ENCODE measurements at regions not wholly inside any gene's neighbourhood (a gene's known extent, or its start where the extent isn't known, plus 50 kb on each side); places are given as distances from the start of the nearest gene placed in this dataset.
A peak's percentile ranks its signal among the peaks of the same experiment; 100 is the strongest.

GRCh38 chr4:35757836-35758235 lies 486.5 kb downstream of the ARAP2 start:
- no peak for DNase-seq

DNA sequence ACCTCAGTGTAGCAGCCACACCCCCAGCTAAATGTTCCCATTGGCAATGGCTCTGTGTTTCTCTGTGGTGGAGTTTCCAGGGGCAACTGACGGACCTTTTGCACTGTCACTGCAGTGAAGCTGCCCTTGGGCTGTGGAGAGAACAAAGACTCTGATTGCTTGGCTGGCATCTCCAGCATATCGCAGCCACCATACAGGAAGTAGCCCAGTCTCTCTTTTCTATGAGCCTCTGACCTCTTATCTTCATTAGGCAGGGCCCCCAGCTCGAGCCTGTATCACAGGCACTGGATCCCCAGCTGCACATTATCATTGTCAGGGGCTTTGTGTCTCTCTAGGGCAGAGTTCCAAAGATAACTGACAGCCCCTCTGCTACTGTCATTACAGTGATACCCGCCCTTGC lies 483.5 kb downstream of the ARAP2 start:
- no peak for DNase-seq

DNA sequence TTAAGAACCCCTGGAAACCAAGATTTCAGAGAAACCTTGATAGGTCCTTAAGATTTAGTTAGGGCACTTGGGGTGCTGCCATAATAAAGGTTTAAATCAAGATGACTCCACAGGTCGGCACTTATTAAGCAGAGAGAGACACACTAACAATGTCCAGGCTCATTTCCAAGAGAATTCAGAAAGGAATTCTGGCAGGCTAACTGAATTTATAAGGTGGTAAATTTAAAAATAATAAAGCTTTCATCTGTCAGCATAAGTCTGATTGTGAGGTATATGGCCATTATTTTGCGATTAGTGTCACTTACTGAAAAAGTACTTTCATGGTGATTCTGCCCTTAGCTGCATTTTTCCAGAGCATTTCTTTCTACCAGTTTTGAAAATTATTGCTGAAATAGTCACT lies 472.7 kb downstream of the ARAP2 start:
- no peak for DNase-seq

GRCh38 chr4:35772291-35772690 lies 472.0 kb downstream of the ARAP2 start:
- DNase-seq: no peak

GRCh38 chr4:35789899-35790574 lies 454.3 kb downstream of the ARAP2 start:
- DNase-seq: no peak

- DNase-seq: peak; percentile 19
Observed at GRCh38 chr4:35793045-35793722, 451.1 kb downstream of the ARAP2 start.

- DNase-seq: no peak
Observed at GRCh38 chr4:35793766-35794165, 450.5 kb downstream of the ARAP2 start.

- no peak for DNase-seq
Observed at GRCh38 chr4:35800669-35801068, 443.6 kb downstream of the ARAP2 start.

- DNase-seq: no peak
Observed at GRCh38 chr4:35802644-35803043, 441.7 kb downstream of the ARAP2 start.

DNA sequence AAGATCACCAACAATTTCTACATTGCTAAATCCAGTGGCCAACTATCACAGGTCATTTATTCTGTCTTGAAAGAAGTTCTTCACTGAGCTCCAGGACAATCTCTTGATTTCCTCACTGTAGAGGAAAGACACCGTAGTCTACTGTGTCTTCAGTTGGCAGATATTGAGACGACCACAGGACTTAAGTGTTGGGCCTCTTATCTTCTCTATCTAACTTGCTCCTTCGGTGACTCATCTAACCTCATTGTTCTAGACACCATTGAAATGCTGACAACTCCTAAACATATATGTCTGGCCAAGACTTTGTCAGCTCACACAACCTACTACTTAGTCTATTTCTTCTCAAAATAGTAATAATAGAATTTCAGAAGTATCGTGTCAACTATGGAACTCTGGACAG lies 425.8 kb downstream of the ARAP2 start:
- DNase-seq: no peak

GRCh38 chr4:35820003-35820402 lies 424.3 kb downstream of the ARAP2 start:
- DNase-seq: no peak

- DNase-seq: no peak
Observed at GRCh38 chr4:35824231-35824630, 420.1 kb downstream of the ARAP2 start.

GRCh38 chr4:35835893-35836292 lies 408.4 kb downstream of the ARAP2 start:
- DNase-seq: no peak

DNA sequence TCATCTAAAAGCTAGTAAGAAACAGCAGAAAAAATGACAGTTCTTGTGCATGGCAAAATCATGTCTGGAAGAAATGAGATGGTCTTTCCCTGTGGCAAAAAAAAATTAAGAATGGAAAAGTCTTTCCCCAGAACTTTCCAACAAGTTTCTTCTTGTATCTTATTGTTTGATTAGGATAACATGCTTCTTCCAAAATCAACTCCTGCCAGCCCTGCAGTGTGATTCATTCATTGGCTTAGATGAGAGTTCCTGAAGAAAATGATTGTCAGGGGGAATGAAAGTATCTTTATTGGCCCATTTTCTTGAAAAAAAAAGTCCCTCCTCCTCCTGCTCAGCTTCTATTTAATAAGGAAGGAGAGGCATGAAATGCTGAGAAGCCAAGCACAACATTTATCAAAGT lies 407.7 kb downstream of the ARAP2 start:
- DNase-seq: no peak

DNA sequence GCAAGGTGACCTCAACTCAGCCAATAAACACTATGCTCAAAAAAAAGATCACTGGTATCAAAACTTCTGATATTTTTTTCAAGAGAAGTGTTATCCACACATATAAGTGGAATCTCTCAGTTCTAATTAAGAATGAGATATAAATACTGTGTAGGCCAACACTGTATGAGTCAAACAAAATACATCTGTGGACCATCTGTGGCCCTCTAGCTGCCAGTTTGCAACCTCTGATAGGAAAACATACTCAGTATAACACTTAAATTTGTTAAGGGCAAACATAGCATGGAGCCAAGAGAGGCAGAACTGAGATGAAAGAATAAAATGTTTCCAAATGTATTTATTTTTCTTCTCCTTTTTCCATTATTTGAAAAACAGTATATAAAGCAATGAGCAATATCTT lies 377.3 kb downstream of the ARAP2 start:
- DNase-seq: no peak

- DNase-seq: no peak
Observed at GRCh38 chr4:35872273-35872672, 372.0 kb downstream of the ARAP2 start.

DNA sequence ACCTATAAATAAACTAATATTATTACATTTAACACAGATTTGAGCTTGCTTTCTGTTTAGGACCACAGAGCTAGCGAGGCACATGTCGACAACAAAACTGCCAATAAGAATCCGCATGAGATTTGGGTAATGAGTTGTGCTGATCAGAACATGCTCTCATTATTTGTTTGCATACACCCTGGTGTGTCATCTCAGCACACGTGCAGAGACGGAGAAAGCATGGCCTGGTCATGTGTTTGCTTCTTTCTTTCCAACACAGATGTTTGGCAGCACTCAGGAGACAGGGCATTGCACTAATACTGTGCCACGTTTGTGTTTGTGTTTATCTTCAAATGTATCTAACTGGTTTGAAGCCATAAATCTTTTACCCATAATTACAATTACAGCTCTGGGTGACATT lies 364.8 kb downstream of the ARAP2 start:
- no peak for DNase-seq

GRCh38 chr4:35883108-35883507 lies 361.2 kb downstream of the ARAP2 start:
- DNase-seq: no peak

DNA sequence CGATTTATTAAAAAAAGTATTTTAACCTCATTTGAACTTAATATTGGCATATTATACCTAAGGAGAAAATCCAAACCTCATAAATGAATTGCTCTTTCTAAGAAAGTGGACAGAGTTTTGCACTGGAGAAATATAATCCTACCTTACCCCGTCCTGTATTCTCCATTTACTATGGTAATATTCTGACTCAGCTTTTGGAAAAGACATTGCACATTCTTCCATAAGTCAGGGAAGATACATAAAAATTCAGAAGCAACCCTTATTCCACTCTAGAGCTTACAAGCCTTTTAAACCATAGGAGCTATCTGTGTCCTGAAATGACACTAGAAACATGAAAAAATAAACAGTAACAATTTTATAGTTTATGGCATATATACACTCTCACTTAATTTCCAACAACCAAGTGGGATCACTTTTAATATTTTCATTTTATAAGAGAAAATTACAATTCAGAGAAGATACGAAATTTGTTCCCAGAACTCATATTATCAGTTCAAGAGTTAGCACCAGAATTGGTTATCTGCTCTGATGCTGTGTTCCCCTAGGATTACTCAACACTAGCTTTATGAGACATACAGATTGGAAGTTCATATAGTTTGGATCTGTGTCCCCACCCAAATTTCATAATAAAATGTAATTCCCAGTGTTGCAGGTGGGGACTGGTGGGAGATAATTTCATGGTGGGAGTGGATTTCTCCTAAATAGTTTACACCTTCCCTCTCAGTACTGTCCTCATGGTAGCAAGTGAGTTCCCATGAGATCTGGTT lies 359.4 kb downstream of the ARAP2 start:
- DNase-seq: no peak

DNA sequence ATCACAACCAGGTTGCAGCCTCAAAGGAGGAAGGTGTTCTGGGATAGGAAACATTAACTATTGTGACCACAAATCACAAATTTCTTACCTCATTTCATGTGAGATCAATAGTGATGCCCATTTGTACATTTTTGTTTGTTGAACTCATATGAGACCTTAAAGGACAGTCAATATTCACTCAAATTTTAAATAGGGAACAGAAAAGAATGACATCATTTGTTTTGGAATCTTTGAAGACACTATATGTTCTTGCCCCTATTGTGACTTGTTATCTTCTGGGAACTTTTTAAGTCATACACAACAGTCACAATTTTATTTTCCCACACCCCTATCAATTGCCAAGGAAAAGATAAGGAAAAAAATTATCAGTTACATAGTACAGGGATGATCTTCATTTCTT lies 346.5 kb downstream of the ARAP2 start:
- no peak for DNase-seq

DNA sequence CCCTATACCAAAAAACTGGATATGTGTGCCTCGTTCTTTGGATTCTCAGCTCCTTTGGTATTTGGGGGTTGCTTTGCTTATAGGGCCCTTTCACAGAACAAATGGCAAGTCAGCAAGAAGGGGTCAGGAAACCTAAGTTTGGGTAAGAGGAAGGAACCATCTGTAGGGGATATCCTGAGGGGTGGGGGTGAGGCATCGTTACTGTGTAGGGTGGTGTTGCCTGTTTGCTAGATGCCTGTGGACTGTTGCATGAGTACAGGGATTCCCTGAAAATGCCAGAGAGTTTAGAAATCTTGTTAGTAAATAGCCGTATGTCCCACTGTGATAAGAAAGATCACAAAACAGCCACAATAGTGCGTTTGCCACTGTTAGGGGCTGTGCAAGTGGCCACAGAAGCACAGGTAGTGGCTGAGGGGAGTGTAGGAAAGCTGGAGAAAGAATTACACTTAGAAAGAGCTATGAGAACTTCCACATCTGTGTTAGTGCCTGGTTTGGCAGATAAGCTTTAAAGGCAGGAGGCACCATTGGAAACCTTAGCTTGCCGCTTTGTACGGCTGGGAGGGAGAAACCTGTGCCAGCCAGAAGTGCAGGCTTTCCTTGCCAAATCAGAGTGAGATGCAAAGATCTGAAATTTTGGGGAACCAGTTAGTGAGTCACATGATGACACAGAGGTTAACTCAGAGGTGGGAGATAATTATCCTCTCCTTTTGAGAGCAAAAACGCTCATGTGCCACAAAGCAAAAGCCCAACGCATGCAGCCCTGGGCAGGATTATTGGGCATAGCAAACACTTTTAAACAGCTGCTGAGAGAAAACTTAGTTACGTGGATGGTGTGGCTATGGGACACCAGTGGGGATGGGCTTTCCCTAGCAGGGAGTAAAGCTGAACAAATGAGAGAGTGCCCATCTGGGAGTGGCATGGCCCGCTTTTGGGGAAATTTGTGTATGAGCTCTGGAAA lies 343.7 kb downstream of the ARAP2 start:
- DNase-seq: no peak

DNA sequence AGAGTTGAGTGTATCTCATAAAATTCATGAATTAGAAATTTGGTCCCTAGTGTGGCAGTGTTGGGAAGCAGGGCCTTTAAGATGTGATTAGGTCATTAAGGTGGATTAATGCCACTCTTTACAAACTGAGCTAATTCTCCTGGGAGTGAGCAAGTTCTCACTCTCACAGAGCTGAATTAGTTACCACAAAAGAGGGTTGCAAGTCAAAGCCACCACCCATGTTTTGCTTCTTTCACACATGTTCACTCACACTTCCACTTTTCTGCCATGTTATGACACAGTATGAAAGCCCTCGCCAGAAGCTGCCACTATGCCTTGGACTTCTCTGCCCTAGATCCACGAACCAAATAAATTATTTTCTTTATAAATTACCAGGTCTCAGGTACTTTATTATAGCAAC lies 332.1 kb downstream of the ARAP2 start:
- no peak for DNase-seq

DNA sequence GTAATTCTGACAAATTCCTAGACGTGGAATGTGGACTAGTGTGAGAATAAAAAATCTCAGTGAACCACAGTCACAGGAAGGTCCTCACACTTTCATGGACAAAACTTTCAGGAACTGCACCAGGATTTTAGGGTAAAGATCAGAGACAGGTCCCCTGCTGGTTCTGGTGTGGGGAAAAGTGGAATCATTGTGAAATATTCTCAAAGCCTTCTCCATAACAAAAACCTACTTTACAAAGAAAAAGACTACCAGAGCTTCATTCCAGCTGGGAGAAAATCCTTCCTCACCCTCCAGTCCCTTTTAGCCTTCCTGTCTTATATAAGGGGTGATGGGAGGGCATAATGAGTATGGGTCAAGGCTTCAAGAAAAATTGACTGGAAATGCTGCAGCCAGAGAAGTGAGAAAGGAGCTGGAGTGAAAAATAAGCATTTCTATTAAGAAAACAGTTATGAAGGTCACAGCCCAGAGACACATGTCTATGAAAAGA lies 325.8 kb downstream of the ARAP2 start:
- DNase-seq: no peak
